Tibial nerve (tissue), 3 donors: ENCODE measurements at regions not wholly inside any gene's neighbourhood (a gene's known extent, or its start where the extent isn't known, plus 50 kb on each side); places are given as distances from the start of the nearest gene placed in this dataset.

Source experiments
- POLR2A ChIP-seq, 2 donors: fragments of 450-650 bp; IDR thresholded peaks; one replicate each; pipeline ENCODE4 v1.6.1; 2017; ENCODE audit warnings: antibody characterized with exemption in 2 of 2, mild to moderate bottlenecking in 2 of 2, moderate library complexity in 2 of 2
- TF ChIP-seq, protein P1 (sequence below), 5 experiments: fragments of 200-600 bp in 3 of 5; fragments of 450-650 bp in 2 of 5; sonication (generic) in 3 of 5; IDR thresholded peaks; one replicate each; pipeline ENCODE4 v1.5.1; 2016 to 2019; ENCODE audit warnings: antibody characterized with exemption in 5 of 5, mild to moderate bottlenecking in 3 of 5, moderate library complexity in 2 of 5

DNA sequence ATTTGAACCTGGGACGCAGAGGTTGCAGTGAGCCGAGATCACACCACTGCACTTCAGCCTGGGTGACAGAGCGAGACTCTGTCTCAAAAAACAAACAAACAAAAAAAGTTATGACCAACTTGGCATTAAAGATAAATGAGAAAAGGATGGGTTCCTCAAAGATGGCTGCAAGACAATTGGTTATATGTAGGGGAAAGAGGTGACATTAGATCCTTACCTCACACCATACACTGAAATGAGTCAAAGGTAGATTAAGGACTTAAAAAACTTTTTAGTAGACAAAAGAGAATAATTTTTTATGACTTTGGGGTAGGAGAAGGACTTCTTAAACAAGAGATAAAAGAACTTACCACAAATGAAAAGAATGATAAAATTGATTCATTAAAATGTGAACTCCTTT lies 74.5 kb downstream of the SYF2 start:
- TF ChIP-seq, protein P1, sequence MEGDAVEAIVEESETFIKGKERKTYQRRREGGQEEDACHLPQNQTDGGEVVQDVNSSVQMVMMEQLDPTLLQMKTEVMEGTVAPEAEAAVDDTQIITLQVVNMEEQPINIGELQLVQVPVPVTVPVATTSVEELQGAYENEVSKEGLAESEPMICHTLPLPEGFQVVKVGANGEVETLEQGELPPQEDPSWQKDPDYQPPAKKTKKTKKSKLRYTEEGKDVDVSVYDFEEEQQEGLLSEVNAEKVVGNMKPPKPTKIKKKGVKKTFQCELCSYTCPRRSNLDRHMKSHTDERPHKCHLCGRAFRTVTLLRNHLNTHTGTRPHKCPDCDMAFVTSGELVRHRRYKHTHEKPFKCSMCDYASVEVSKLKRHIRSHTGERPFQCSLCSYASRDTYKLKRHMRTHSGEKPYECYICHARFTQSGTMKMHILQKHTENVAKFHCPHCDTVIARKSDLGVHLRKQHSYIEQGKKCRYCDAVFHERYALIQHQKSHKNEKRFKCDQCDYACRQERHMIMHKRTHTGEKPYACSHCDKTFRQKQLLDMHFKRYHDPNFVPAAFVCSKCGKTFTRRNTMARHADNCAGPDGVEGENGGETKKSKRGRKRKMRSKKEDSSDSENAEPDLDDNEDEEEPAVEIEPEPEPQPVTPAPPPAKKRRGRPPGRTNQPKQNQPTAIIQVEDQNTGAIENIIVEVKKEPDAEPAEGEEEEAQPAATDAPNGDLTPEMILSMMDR (IDR thresholded peaks at IDR 0.05): no peak
- TF ChIP-seq POLR2A (IDR thresholded peaks at IDR 0.05): no peak
